Transverse colon (tissue), 3 donors: ENCODE measurements at regions not wholly inside any gene's neighbourhood (a gene's known extent, or its start where the extent isn't known, plus 50 kb on each side); places are given as distances from the start of the nearest gene placed in this dataset.

Source experiments
- POLR2A ChIP-seq: fragments of 450-650 bp; IDR thresholded peaks from one replicate; pipeline ENCODE4 v1.6.1; 2016; ENCODE audit warnings: antibody characterized with exemption, mild to moderate bottlenecking, moderate library complexity
- POLR2AphosphoS5 ChIP-seq, 3 donors: sonication (generic); formaldehyde crosslinking; IDR thresholded peaks; one replicate each; pipeline ENCODE4 v1.6.1; 2016; ENCODE audit warnings: antibody characterized with exemption in 3 of 3

DNA sequence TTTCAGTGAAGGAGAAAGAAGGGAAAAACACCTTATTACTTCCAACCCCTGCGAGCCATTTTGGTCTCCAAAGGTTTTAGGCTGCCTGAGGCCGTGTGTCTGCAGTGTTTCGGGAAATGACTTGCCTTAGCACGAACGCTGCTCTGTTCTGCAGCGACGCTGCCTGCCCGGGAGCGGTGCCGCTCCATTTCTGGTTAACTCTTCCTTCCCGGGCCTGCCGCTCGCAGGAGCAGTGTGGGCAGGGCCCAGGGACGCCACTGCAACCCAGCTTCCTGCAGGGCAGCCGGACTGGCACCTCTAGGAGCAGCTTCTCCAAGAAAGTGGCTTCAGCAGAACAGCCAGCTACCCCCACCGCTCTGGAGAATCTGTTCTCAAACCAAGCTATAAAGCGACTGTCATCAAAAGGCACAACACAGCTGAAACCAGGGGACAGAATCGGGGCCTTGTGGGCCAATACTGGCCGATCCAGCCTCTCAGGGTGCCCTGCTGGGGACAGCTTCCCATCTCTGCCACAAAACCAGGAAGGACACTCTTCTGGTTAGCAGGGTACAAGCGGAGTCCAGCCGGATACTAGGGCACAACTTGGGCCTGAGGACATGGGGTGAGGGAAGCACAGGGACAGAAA lies 72.2 kb downstream of the KCTD15 start:
- TF ChIP-seq POLR2AphosphoS5 (IDR thresholded peaks at IDR 0.05), result no peak
- no peak for TF ChIP-seq POLR2A
